ENCODE measurements at regions not wholly inside any gene's neighbourhood (a gene's known extent, or its start where the extent isn't known, plus 50 kb on each side); places are given as distances from the start of the nearest gene placed in this dataset.

DNA sequence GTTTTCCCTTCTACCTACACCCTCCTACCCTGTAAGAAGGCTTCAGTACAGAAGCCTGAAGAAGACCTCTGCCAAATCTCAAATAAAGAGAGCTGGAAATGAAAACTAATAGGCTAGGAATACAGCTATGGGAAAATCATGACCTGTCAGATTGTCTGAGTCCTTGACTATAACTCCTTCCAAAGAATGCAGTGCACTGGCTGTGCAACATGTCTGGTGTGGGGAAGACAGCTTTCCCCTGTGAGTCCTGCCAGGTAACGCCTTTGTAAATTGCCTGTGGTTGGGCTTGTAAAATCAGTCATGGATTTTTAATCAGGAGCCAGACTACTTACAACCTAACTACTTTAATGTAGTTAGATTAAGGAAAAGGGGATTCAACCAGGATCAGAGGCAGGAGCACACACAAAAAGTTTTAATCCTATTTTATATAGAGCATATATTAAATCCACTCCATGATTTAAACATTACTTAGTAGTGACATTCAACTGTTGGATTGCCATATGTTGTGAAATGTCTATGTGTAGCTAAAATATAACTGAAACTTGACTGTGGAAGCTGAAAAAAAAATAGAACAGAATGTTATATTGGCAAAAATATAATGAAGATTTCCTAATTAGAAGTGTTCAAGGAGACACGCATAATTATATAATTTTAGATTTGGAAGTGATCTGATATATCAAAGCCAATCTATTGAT is 1667.8 kb downstream of the KCNT2 start:
- TF ChIP-seq TCF4 (CRISPR knock-in tag; IDR thresholded peaks at IDR 0.05; ENCODE audit: borderline replicate concordance) (no peak), ZC3H10 (CRISPR knock-in tag; IDR thresholded peaks at IDR 0.05) (no peak), PPARA (CRISPR knock-in tag; IDR thresholded peaks at IDR 0.05; ENCODE audit: borderline replicate concordance) (no peak), BACH2 (CRISPR knock-in tag; IDR thresholded peaks at IDR 0.05; ENCODE audit: borderline replicate concordance) (no peak), RARB (CRISPR knock-in tag; IDR thresholded peaks at IDR 0.05) (no peak), CSDC2 (CRISPR knock-in tag; IDR thresholded peaks at IDR 0.05) (no peak), CSRNP3 (CRISPR knock-in tag; IDR thresholded peaks at IDR 0.05) (no peak), TSHZ2 (CRISPR knock-in tag; IDR thresholded peaks at IDR 0.05) (no peak), ZNF8 (CRISPR knock-in tag; IDR thresholded peaks at IDR 0.05) (no peak), ESRRG (CRISPR knock-in tag; IDR thresholded peaks at IDR 0.05) (no peak)
- TF ChIP-seq, protein P1, sequence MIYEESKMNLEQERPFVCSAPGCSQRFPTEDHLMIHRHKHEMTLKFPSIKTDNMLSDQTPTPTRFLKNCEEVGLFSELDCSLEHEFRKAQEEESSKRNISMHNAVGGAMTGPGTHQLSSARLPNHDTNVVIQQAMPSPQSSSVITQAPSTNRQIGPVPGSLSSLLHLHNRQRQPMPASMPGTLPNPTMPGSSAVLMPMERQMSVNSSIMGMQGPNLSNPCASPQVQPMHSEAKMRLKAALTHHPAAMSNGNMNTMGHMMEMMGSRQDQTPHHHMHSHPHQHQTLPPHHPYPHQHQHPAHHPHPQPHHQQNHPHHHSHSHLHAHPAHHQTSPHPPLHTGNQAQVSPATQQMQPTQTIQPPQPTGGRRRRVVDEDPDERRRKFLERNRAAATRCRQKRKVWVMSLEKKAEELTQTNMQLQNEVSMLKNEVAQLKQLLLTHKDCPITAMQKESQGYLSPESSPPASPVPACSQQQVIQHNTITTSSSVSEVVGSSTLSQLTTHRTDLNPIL (CRISPR knock-in tag; IDR thresholded peaks at IDR 0.05; ENCODE audit: low read depth), result no peak
- TF ChIP-seq, protein P2, sequence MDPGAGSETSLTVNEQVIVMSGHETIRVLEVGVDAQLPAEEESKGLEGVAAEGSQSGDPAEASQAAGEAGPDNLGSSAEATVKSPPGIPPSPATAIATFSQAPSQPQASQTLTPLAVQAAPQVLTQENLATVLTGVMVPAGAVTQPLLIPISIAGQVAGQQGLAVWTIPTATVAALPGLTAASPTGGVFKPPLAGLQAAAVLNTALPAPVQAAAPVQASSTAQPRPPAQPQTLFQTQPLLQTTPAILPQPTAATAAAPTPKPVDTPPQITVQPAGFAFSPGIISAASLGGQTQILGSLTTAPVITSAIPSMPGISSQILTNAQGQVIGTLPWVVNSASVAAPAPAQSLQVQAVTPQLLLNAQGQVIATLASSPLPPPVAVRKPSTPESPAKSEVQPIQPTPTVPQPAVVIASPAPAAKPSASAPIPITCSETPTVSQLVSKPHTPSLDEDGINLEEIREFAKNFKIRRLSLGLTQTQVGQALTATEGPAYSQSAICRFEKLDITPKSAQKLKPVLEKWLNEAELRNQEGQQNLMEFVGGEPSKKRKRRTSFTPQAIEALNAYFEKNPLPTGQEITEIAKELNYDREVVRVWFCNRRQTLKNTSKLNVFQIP (CRISPR knock-in tag; IDR thresholded peaks at IDR 0.05; ENCODE audit: borderline replicate concordance, low read depth), result no peak
- TF ChIP-seq, protein P3, sequence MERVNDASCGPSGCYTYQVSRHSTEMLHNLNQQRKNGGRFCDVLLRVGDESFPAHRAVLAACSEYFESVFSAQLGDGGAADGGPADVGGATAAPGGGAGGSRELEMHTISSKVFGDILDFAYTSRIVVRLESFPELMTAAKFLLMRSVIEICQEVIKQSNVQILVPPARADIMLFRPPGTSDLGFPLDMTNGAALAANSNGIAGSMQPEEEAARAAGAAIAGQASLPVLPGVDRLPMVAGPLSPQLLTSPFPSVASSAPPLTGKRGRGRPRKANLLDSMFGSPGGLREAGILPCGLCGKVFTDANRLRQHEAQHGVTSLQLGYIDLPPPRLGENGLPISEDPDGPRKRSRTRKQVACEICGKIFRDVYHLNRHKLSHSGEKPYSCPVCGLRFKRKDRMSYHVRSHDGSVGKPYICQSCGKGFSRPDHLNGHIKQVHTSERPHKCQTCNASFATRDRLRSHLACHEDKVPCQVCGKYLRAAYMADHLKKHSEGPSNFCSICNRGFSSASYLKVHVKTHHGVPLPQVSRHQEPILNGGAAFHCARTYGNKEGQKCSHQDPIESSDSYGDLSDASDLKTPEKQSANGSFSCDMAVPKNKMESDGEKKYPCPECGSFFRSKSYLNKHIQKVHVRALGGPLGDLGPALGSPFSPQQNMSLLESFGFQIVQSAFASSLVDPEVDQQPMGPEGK (CRISPR knock-in tag; IDR thresholded peaks at IDR 0.05; ENCODE audit: borderline replicate concordance), result no peak
